ENCODE measurements at regions not wholly inside any gene's neighbourhood (a gene's known extent, or its start where the extent isn't known, plus 50 kb on each side); places are given as distances from the start of the nearest gene placed in this dataset.

DNA sequence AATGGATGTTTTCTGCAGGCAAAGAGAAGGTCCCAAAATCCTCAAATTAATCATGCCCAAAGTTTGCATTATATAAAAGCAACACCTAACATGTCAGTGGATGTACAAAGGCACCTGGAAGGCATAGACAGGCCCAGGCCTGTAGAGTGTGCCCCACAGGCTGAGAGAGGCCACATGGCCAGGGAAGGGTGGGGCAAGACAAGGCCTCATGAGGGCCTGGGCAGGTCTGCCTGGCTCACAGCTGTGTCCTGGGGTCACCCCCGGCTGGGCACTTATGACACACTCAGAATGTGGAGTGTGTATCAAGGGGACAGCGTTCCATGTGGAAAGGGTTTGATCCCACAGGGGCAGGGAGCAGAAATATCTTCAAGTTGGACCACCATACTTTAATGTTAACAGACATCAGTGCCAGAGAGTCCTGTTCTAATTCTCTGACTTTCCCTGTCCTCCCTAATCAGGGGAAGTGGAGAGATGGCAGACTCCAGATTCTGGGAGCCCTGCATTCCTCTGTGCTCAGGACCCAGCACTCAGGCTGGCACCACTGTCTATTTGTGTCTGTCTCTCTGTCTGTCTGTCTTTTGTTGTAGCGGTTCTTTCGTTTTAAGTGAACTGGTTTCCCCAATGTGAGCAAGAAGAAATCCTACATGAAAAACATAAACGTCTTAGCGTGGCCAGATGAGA, 178.3 kb upstream of the FOXA2 start:
- no peak overlapping the region for H3K4me3 ChIP-seq
- no peaks in the 10 kb centered on the region for H3K36me3 ChIP-seq
- H3K27me3 ChIP-seq = no peaks in the 10 kb centered on the region
- DNase-seq = peak; percentile 6
- H3K9me3 ChIP-seq = no peaks in the 10 kb centered on the region

DNA sequence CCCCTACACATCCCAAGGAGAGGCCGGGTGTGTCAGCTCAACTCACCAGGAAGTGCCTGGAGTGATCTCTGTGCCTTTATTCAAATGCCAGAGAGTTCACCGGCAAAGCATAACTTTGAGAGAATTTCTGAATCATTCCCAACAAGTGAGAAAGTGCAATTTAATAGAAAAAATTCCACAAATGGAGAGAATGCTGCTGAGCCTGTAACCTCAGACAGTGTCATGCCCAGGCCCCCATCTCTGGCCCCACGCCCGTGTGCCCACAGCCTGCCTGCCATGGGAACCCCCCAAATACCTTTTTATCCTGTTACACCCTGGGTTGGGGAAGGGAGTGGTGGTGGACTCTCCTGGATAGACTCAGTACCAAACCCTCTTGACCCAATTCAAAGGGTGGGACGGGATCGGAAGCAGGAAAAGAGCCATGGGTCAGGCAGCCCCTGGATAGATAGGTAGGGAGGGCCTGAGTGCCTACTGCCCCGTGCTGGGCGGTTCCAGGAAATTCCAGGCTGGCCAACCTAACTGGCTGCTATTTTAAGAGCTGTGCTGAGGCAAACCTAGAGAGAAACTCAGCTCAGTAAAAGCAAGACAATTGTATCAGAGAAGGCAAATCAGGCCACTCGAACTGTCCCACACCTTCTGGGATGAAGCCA, 179.0 kb upstream of the FOXA2 start:
- DNase-seq = peak; percentile 44
- Histone ChIP-seq H3K9me3 (no peaks in the 10 kb centered on the region), H3K4me3 (no peak overlapping the region), H3K27me3 (no peaks in the 10 kb centered on the region), H3K36me3 (no peaks in the 10 kb centered on the region)

DNA sequence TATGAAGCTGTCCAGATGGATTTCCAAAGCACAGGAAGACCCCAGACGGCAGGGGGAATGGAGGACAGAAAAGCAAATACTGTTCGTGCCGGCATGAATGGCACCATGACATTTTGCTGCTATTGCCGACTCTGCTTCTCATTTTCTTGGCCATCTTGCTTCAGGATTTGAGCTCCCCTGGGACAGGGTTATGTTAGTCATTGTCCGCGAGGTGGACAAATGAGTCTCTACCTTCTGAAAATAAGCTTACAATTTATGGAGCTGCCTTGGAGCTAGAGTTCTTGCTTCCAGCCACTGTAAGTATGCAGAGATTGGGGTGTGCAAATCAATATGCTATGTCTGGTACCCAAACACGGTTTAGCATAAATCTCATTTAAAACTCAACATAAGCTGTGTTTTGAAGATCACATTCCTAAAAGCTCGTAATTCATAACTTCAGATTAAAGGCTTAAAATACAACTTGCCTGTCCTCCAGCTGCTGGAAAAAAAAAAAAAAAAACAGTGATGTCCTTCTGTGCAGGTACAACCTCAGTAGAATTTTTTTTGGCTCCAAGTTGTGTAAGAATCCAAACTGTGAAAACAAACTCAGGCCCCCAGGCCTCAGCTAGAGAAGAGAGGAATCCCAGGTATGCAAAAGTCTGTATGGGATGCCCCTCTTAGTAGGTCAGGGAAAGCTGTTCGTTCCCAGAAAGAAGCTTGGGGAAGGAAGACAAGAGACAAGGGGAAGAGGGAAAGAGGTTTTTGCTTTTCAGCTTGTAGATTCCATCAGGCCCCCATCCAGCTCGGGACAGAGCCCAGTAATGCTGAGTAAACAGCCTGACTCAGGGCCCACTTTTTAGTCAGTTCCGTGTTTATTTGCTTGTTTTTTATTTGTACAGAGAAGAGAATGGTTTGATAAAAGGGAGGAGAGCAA, 184.2 kb upstream of the FOXA2 start:
- H3K9me3 ChIP-seq = no peaks in the 10 kb centered on the region
- H3K4me3 ChIP-seq = no peak overlapping the region
- peak; percentile 15 for DNase-seq
- no peaks in the 10 kb centered on the region for H3K36me3 ChIP-seq
- no peaks in the 10 kb centered on the region for H3K27me3 ChIP-seq

DNA sequence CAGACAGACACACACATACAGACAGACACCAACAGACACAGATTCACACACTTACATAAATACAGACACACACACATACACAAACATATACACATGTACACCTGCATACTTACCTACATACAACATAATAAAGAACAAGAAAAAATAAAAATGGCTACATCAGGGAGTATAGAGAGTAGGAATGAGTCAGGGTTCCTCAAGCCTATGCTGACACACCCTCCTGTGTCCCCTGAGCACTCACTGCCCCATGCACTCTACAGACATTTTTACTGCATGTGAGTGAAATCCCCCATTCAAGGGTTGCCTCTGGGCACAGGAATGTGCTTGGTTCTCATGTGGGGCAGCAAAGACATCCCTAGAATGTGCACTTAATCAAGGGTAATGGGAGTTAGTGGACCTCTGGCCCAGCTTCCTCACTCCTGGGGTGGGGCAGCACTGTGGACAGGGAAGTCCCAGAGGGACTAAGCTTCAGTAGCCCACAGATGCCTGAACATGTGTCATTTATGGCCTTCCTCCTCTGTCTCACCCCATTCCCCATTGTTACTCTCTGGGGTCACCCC, 185.9 kb upstream of the FOXA2 start:
- Histone ChIP-seq H3K27me3 (no peaks in the 10 kb centered on the region), H3K4me3 (no peak overlapping the region), H3K9me3 (no peaks in the 10 kb centered on the region), H3K36me3 (no peaks in the 10 kb centered on the region)
- no peak for DNase-seq

DNA sequence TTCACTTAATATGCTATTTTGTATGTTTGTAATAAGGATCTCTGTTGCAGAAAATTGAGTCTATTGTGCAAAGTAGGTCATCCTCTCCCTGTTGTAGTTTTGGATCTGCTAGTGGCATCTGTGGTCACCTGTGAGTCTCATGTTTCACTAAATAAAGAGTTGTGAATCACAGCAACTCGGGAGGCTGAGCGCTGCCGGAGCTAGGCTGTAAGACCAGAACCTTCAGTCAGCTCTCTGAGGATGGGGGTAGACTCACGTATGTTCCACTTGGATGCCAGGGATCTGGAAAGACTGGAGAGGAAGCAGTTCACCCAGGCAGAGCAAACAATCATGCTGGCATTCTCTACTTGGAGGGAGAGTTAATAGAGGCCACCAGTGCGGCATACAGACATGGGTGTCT, 187.3 kb upstream of the FOXA2 start:
- Histone ChIP-seq H3K27me3 (no peaks in the 10 kb centered on the region), H3K9me3 (no peaks in the 10 kb centered on the region), H3K36me3 (no peaks in the 10 kb centered on the region), H3K4me3 (no peak overlapping the region)
- DNase-seq = no peak

DNA sequence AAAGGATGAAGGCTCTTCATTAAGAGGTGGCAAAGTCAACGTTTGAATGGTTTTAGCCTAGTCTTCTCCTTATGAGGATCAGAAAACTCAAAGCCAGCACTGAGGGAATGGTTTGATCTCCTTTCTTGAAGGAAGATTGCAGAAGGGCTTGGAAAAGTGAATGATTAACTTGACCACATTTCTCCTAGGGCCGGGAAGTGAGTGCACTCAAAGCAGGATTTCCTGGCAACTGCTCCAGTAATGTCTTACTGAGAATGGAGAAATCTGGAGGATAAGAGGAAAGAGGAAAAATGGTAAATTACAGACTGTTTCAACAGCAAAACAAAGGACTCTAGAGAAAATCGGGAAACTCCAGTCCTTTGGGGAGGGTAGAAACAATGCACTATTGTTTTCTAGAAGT, 189.0 kb upstream of the FOXA2 start:
- no peaks in the 10 kb centered on the region for H3K36me3 ChIP-seq
- H3K9me3 ChIP-seq = no peaks in the 10 kb centered on the region
- DNase-seq = no peak
- no peak overlapping the region for H3K4me3 ChIP-seq
- H3K27me3 ChIP-seq = no peaks in the 10 kb centered on the region

DNA sequence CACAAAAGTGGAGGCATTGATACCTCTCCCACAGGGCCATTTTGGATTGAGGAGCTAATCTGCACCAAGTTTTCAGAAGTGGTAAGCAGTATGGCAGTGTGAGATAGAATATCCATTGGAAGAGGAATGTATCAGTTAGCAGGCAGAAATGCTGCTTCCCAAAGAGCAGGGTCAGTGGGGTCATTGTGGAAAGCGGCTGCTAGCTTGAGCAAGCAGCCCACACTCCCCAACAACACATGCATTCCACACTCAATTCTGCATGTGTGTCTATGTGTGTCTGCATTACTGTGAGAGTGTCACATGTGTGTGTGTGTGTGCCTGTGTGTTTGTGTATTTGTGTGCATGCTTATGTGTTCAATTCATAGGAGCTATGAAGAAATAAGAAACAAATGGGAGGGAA, 190.9 kb upstream of the FOXA2 start:
- Histone ChIP-seq H3K27me3 (no peaks in the 10 kb centered on the region), H3K9me3 (no peaks in the 10 kb centered on the region), H3K4me3 (no peak overlapping the region), H3K36me3 (no peaks in the 10 kb centered on the region)
- no peak for DNase-seq

DNA sequence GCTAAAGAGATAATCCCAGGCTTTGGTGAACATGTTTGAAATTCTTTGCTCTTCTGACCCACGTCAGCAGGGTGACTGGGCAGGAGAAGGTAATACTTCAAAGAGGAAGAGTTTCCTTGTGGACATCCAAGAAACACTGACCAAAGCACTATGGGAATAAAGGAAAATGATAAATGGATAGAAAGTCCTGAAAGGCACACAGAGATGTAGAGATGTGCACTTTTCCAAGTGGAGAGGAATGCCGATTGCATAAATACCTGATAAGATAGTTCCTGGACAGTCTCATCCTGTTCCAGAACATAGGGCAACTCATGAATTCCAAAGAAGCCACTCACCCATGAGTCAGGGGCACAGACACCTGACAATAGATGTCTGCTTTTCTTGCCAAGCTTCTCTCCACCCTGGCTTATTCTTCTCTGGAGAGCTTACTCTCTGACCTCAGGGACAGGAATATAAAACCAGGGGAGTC, 191.3 kb upstream of the FOXA2 start:
- peak; percentile 58 for DNase-seq
- Histone ChIP-seq H3K36me3 (no peaks in the 10 kb centered on the region), H3K4me3 (no peak overlapping the region), H3K9me3 (no peaks in the 10 kb centered on the region), H3K27me3 (no peaks in the 10 kb centered on the region)

DNA sequence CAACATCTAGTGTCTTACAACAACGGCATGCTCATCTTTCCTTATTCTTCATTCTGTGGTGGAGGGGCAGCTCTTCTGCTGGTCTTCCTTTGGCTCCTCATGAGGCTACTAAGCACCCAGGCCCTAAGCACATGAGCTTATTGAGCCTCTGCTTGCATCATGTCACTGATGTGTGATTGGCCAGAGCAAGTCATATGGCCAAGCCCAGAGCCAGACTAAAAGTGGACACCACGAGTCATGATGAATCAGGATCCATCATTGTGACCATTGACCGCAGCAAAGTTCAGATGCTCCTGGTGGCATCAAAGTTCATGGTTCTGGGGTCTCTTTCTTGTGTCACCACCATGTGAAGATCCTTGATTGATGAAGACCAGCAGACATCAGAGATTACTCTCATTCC, 192.0 kb upstream of the FOXA2 start:
- H3K4me3 ChIP-seq = no peak overlapping the region
- no peaks in the 10 kb centered on the region for H3K36me3 ChIP-seq
- no peak for DNase-seq
- no peaks in the 10 kb centered on the region for H3K9me3 ChIP-seq
- H3K27me3 ChIP-seq = no peaks in the 10 kb centered on the region

DNA sequence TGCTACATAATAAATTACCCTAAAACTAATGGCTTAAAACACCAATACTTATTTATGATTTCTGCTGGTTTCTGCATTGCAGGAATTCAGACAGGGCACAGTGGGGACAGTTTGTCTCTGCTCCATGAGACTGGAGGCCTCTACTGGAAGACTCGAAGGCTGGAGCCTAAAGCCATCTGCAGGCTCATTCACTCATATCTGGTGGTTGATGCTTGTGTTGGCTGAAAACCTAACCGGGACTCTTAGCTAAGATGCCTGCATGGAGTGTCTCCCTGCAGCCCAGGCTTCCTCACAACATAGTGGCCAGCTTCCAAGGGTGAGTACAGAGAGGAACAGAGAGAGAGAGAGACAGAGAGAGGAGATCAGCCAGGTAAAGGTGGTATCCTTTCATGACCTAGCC, 195.5 kb upstream of the FOXA2 start:
- DNase-seq = no peak
- H3K9me3 ChIP-seq = no peaks in the 10 kb centered on the region
- H3K36me3 ChIP-seq = no peaks in the 10 kb centered on the region
- no peak overlapping the region for H3K4me3 ChIP-seq
- H3K27me3 ChIP-seq = no peaks in the 10 kb centered on the region

DNA sequence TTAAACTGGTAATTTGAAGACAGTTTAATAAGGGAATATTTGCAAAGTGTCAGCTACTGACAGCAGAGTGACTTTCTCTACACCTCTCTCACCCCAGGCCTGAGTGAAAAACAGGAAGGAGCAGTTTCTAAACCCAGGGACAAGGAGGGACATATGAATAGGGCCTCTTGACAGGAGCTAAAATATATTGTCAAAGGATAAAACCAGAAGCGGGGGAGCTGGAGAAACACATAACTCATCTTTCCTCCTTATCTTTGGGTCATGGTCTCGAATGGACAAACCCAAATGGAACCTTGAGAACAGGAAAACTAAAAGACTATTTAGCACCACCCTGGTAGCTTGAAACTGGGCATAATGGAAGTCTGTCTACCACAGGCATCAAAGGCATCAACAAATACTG, 197.5 kb upstream of the FOXA2 start:
- Histone ChIP-seq H3K27me3 (no peaks in the 10 kb centered on the region), H3K36me3 (no peaks in the 10 kb centered on the region), H3K9me3 (no peaks in the 10 kb centered on the region), H3K4me3 (no peak overlapping the region)
- DNase-seq = no peak

DNA sequence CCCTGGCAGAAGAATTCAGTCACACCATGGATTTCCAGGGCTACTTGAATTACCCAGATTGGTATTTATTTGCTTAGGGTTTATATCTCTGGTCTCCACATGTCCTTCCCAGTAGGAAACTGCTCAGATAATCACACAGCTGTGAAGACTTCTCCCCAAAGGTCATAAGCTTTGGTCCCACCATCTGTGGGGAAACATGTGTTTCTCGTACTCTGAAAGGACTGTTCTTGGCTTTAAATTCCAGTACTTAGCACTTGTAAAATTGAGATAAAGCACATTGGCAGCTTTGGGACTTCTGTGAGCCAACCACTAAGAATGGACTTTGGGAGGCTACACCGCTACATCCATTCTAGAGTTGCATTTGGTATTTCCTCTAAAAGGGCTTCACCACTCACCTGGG, 205.3 kb upstream of the FOXA2 start:
- H3K9me3 ChIP-seq = no peaks in the 10 kb centered on the region
- DNase-seq = no peak
- no peak overlapping the region for H3K4me3 ChIP-seq
- H3K27me3 ChIP-seq = no peaks in the 10 kb centered on the region
- H3K36me3 ChIP-seq = no peaks in the 10 kb centered on the region

DNA sequence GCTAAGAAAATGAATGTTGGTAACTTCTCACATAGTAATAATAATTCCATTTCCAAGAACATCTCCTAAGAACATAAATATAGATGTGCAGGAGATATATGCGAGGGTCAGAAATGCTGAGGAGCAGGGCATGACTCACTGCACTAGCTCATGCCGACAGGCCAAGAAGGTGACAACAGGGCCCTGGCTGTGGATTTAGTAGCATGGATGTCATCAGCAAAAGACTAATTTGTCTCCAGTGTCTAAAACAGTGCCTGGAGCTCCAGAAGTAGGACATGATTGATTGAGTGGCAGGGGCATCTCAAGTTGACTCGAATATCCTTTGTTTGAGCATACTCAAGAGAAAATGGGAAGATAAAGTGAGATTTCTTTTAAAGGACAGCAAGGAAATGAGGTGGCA, 207.0 kb upstream of the FOXA2 start:
- no peak for DNase-seq
- Histone ChIP-seq H3K27me3 (no peaks in the 10 kb centered on the region), H3K9me3 (no peaks in the 10 kb centered on the region), H3K36me3 (no peaks in the 10 kb centered on the region), H3K4me3 (no peak overlapping the region)

DNA sequence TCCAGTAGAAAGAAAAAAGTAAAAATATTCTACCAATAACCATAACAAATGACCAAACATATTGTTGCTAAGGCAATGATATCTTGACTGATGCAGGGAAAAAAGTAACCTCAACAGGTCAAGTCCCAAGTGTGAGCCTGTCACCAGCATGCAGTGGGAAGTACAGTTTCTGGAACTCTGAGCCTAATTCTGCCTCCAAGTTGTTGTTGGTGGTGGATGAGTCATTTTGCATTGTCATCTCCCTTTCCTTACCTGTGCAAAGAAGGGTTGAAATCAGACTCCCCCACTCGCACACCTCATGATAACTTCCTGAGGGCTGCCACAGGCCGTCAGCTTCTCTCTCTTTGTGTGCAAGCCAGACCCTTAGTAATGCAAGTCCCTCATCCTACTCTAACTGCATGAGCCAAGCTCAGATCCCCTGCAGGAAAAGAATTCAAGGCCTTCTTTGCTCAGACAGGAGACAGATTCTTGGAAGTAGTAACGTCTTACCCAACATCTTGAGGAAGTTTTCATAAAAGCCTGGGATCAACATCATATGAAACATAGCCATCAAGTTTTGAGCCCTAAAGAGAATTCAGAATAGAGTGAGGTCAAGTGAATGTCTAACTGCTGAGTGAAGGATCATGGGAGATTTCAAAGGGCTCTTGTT, 207.6 kb upstream of the FOXA2 start:
- DNase-seq = no peak
- H3K4me3 ChIP-seq = no peak overlapping the region

DNA sequence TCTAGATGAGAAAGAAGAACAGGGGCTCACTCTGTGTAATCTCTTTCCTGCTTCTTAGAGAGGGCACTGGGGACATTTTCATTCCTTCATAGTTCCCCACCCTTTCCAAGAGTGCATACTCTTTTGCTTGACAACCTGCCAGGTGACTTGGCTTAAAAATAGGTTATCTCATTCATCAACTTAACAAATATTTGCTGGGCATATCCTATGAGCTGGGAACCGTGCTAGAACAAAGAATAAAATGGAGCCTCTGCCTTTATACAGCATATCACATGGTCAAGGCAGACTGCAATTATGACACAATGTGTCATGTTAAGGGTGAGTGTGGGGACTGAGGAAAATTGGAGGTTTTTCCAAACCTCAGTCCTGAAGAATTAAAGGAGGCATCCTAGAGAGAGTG, 209.8 kb upstream of the FOXA2 start:
- DNase-seq = no peak
- no peaks in the 10 kb centered on the region for H3K9me3 ChIP-seq
- no peaks in the 10 kb centered on the region for H3K27me3 ChIP-seq
- no peaks in the 10 kb centered on the region for H3K36me3 ChIP-seq
- H3K4me3 ChIP-seq = no peak overlapping the region

More for the DNA sequence above, 207.6 kb upstream of the FOXA2 start:
- no peaks in the 10 kb centered on the region for H3K9me3 ChIP-seq
- H3K27me3 ChIP-seq = no peaks in the 10 kb centered on the region
- H3K36me3 ChIP-seq = no peaks in the 10 kb centered on the region

DNA sequence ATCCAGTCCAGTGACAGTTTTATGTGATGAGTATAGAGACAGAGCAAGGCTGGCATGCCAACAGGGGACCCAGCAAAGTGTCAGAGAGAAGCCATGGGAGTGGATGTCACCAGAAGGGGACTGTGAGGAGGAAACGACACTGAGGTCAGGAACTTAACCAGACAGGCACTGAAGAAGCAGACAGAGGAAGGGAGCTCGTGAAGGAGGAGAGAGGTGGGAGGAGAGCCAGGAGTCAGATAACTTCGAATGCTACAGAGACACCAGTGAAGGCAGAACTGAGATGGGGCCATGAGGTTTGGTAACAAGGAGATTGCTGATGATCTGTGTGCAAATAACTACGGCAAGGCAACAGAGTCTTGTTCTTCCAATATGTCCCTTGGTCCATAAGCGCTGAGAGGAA, 211.1 kb upstream of the FOXA2 start:
- Histone ChIP-seq H3K9me3 (no peaks in the 10 kb centered on the region), H3K4me3 (no peak overlapping the region), H3K36me3 (no peaks in the 10 kb centered on the region), H3K27me3 (no peaks in the 10 kb centered on the region)
- no peak for DNase-seq

DNA sequence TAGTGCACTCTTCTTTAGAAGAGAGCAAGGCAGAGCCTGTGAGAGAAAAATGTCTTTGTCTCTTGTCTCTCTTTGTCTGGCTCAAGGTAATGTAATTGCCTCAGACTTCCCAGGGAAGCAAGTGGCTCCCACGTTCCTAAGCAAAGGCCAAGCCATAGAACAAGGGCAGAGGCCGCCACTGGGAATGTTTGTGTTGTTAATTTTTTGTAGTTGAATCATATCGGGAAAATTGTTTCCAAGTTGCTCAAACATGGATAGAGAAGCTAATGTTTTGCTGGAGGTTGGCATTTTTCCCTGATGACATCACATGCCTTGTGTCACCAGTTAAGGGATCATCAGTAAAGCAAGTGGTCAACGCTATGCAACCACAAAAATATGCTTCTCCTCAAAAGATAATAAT, 211.5 kb upstream of the FOXA2 start:
- peak; percentile 70 for DNase-seq
- Histone ChIP-seq H3K36me3 (no peaks in the 10 kb centered on the region), H3K9me3 (no peaks in the 10 kb centered on the region), H3K27me3 (no peaks in the 10 kb centered on the region), H3K4me3 (no peak overlapping the region)
